H1 (cell line): ENCODE measurements at regions not wholly inside any gene's neighbourhood (a gene's known extent, or its start where the extent isn't known, plus 50 kb on each side); places are given as distances from the start of the nearest gene placed in this dataset.

Experiments used
- ATF2 ChIP-seq: IDR thresholded peaks from 2 replicates; pipeline ENCODE4 v1.6.1; 2012; ENCODE audit warnings: low read length, inconsistent platforms
- FOSL1 ChIP-seq: IDR thresholded peaks from 2 replicates; pipeline ENCODE4 v1.6.1; 2011; ENCODE audit warnings: mild to moderate bottlenecking, low read depth, low read length, moderate library complexity; ENCODE audit not compliant: insufficient read depth

- no peak for TF ChIP-seq ATF2
- TF ChIP-seq FOSL1, result no peak
Measured at GRCh38 chr21:27677546-27677945, 710.7 kb upstream of the ADAMTS5 start (continued).
